GM21723 (cell line): ENCODE measurements at regions not wholly inside any gene's neighbourhood (a gene's known extent, or its start where the extent isn't known, plus 50 kb on each side); places are given as distances from the start of the nearest gene placed in this dataset.
"Not testable (repeated sequence)": the region's sequence is repeated elsewhere in the genome, so short reads cannot be mapped to it uniquely, and the experiment has no call there.

Source experiments
- ATAC-seq: cut with Tn5 transposase; IDR thresholded peaks from one replicate; pipeline ENCODE4 v1.9.1; 2021; ENCODE audit warnings: mild to moderate bottlenecking, moderate library complexity; ENCODE audit not compliant: unreplicated experiment

DNA sequence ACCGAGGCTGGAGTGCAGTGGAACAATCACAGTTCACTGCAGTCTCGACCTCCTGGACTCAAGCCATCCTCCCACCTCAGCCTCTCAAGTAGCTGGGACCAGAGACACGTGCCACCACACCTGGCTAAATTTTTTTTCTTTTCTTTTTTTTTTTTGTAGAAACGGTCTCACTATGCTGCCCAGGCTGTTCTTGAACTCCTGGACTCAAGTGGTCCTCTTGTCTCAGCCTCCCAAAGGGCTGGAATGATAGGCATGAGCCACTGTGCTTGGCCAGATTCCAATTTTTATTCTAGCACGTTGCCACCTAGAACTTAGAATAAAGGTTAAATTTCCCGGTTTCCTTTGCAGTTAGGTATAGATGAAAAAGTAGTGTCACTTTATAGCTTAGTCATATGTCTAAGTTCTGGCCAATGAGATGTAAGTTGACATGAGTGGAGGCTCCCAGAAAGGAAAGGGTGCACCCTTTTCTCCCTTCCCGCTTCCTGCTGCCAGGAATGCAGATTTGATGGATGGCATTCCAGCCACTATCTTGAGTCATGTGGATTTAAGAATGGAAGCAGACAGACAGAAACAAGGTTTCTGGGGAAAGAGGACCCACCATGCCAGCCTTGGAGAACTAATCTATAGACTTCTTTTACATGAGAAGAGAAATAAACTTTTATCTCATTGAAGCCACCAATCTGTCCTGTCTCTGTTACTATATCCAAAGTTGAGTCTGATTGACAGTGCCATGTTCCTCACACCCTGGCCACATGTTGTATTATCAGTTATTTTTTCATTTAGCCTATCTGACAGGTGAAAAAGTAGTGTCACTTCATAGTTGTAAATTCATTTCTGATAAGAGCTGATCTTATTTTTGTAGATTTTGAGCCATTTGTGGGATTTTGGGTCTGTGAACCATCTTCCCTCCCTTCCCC lies 60.6 kb upstream of the NCOA3 start:
- no peak for ATAC-seq

DNA sequence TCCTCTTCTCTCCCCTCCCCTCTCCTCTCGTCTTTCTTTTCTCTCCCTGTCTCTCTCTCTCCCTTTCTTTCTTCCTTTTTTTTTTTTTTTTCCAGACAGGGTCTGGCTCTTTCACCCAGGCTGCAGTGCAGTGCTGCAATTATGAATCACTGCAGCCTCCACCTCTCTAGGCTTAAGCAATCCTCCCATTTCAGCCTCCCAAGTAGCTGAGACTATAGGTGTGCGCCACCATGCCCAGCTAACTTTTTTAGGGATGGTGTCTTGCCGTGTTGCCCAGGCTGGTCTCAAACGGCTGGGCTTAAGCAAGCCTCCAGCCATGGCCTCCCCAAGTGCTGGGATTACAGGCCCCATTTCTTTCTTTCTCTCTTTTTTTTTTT lies 59.9 kb upstream of the NCOA3 start:
- ATAC-seq, result no peak

DNA sequence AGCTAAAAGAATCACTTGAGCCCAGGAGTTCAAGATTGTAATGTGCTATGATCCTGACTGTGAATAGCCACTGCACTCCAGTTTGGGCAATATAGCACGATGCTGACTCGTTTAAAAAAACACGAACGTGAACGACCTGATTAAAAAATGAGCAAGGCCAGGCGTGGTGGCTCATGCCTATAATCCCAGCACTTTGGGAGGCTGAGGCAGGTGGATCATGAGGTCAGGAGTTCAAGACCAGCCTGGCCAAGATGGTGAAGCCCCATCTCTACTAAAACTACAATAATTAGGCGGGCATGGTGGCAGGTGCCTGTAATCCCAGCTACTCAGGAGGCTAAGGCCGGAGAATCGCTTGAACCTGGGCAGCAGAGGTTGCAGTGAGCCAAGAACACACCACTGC lies 58.6 kb upstream of the NCOA3 start:
- ATAC-seq, result not testable (repeated sequence)

DNA sequence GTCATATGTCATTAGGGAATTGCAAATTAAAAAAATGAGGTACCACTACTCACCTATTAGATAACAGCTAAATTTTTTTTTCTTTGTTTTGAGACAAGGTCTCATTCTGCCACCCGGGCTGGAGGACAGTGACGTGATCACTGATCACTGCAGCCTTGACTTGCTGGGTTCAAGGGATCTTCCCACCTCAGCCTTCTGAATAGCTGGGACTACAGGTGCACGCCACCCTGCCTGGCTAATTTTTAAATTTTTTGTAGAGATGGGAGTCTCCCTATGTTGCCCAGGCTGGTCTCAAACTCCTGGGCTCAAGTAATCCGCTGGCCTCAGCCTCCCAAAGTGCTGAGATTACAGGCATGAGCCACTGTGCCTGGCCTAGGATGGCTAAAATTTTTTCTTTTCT lies 57.1 kb upstream of the NCOA3 start:
- ATAC-seq, result no peak

DNA sequence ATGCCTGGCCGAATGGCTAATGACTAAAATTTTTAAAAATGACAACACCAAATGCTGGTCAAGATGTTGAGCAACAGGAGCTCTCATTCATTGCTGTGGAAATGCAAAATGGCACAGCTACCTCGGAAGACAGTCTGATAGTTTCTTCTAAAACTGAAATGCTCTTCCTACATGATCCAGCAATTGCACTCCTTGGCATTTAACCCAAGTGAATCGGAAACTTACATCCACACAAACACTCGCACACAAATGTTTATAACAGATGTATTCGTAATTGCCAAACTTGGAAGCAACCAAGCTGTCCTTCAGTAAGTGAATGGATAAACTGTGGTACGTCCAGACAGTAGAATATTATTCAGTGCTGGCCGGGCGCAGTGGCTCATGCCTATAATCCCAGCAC lies 56.4 kb upstream of the NCOA3 start:
- ATAC-seq, result no peak

DNA sequence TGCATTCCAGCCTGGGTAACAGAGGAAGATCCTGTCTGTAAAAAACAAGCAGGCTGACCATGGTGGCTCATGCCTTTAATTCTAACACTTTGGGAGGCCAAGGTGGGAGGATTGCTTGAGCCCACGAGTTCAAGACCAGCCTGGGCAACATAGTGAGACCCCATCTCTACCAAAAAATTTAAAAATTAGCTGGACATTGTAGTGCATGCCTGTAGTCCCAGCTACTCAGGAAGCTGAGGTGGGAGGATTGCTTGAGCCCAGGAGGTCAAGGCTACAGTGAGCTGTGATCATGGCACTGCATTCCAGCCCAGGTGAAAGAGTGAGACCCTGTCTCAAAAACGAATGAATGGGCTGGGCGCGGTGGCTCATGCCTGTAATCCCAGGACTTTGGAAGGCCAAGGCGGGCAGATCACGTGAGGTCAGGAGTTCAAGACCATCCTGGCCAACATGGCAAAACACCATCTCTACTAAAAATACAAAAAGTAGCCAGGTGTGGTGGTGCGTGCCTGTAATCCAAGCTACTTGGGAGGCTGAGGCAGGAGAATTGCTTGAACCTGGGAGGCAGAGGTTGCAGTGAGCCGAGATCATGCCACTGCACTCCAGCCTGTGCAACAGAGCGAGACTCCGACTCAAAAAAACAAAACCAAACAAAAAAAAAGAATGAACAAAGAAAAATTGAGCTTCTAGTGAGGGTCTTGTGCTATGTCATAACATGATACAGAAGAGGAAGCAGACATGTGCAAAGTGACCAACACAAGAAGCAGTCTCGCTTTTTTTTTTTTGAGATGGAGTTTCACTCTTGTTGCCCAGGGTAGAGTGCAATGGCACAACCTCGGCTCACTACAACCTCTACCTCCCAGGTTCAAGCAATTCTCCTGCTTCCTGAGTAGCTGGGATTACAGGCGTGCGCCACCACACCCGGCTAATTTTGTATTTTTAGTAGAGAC lies 54.1 kb upstream of the NCOA3 start:
- ATAC-seq, result not testable (repeated sequence)

DNA sequence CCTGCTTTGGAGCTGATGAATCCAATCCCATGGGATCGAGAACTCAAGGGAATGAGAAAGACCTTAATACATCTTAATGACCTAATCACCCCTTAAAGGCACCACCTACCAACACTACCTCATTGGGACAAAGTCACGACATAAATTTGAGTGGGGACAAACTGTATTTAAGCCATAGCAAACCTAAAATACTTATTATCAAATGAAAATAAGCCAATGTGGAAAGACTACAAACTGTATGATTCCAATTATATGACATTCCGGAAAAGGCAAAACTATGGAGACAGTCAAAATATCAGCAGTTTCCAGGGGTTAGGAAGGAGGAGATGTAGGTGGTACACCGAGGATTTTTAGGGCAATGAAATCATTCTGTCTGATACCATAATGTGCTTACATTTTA lies 53.3 kb upstream of the NCOA3 start:
- no peak for ATAC-seq

DNA sequence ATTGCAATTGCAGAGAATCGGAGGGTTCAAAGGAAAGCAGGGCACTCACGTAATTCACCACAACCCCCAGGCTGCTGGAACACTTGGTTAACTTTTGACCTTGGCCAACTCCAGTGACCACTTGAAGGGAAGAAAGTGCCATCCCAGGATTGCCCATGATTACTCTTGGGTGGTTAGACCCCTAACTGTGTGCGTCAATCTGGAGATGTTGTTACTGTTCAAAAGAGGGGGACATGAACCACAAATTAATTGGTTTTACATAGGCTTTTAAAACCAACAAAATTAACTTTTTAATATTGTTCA lies 50.1 kb upstream of the NCOA3 start:
- no peak for ATAC-seq
